H1 (cell line): ENCODE measurements at regions not wholly inside any gene's neighbourhood (a gene's known extent, or its start where the extent isn't known, plus 50 kb on each side); places are given as distances from the start of the nearest gene placed in this dataset.

Experiments used
- CTCF ChIA-PET: fragments of 300-600 bp; sonication (Branson Sonifier 250); formaldehyde crosslinking; loops from one replicate; lab custom pipeline; 2021; ENCODE audit not compliant: partially characterized antibody; lab: Charles Lee
- POLR2A ChIA-PET: fragments of 300-600 bp; sonication (Branson Sonifier 250); formaldehyde crosslinking; loops from one replicate; lab custom pipeline; 2021; ENCODE audit warnings: inconsistent platforms; ENCODE audit not compliant: partially characterized antibody; lab: Charles Lee
- DNase-seq, 2 experiments: peaks; one replicate each; pipeline versions ENCODE4 v3.0.0 to v3.0.0-alpha.2; 2010 to 2022; ENCODE audit warnings: low spot score in 2 of 2, low read depth in 1 of 2, mixed read lengths in 1 of 2
- FAIRE-seq: peaks from 2 replicates; lab custom pipeline; 2011; peaks lifted over from hg19 to GRCh38; lab: Jason Lieb, UNC
- H2AFZ ChIP-seq: 2 replicates; pipeline ENCODE4 v1.8.1; 2012; ENCODE audit warnings: low read length, inconsistent platforms
- H2AK5ac ChIP-seq: 2 replicates; pipeline ENCODE4 v1.6.1; 2013; ENCODE audit warnings: low read depth, low read length
- H2BK120ac ChIP-seq: replicated peaks from 2 replicates; pipeline ENCODE3; 2013; ENCODE audit warnings: low read depth, low read length, inconsistent platforms
- H2BK12ac ChIP-seq: 2 replicates; pipeline ENCODE4 v1.6.1; 2013; ENCODE audit warnings: low read depth, low read length
- H2BK15ac ChIP-seq: 2 replicates; pipeline ENCODE4 v1.6.1; 2013; ENCODE audit warnings: low read length
- H2BK20ac ChIP-seq: 2 replicates; pipeline ENCODE4 v1.6.1; 2013; ENCODE audit warnings: low read length
- H2BK5ac ChIP-seq: 2 replicates; pipeline ENCODE4 v1.6.1; 2013; ENCODE audit warnings: low read depth, low read length
- H3K14ac ChIP-seq: 2 replicates; pipeline ENCODE4 v1.6.1; 2013; ENCODE audit warnings: inconsistent platforms; ENCODE audit not compliant: insufficient read length
- H3K18ac ChIP-seq: 2 replicates; pipeline ENCODE4 v1.6.1; 2013; ENCODE audit warnings: low read length; ENCODE audit errors: extremely low read depth
- H3K23ac ChIP-seq: 2 replicates; pipeline ENCODE4 v1.6.1; 2013; ENCODE audit warnings: inconsistent platforms; ENCODE audit not compliant: insufficient read length
- H3K23me2 ChIP-seq: 2 replicates; pipeline ENCODE4 v1.6.1; 2013; ENCODE audit warnings: low read depth, low read length
- H3K27ac ChIP-seq: 2 replicates; pipeline ENCODE4 v1.6.1; 2011; ENCODE audit warnings: low read depth, low read length, inconsistent platforms
- H3K27me3 ChIP-seq, 4 experiments: replicated peaks in 1 of 4; 1 replicate in 1 of 4; 2 replicates in 3 of 4; pipeline versions ENCODE4 v1.6.1 to v1.8.1; 2011 to 2013; ENCODE audit warnings: low read length in 3 of 4, mild to moderate bottlenecking in 3 of 4, inconsistent platforms in 2 of 4, mixed read lengths in 2 of 4, moderate library complexity in 1 of 4; ENCODE audit not compliant: control insufficient read depth in 3 of 4, insufficient read depth in 3 of 4; ENCODE audit errors: extremely low read depth in 1 of 4
- H3K36me3 ChIP-seq, 4 experiments: 2 replicates each; pipeline versions ENCODE4 v1.6.1 to v1.8.1; 2011 to 2013; ENCODE audit warnings: mild to moderate bottlenecking in 4 of 4, low read length in 3 of 4, moderate library complexity in 2 of 4, control low read depth in 1 of 4, inconsistent platforms in 1 of 4; ENCODE audit not compliant: insufficient read depth in 4 of 4, control insufficient read depth in 2 of 4
- H3K4ac ChIP-seq: replicated peaks from 2 replicates; pipeline ENCODE3; 2013; ENCODE audit warnings: low read length, low read depth, mixed read lengths, inconsistent platforms; ENCODE audit not compliant: insufficient read length
- H3K4me1 ChIP-seq, 4 experiments: replicated peaks in 1 of 4; 1 replicate in 1 of 4; 2 replicates in 3 of 4; pipeline versions ENCODE4 v1.6.1 to v1.8.1; 2011 to 2013; ENCODE audit warnings: low read length in 3 of 4, inconsistent platforms in 2 of 4, mixed read lengths in 1 of 4; ENCODE audit not compliant: insufficient read depth in 4 of 4, control insufficient read depth in 3 of 4
- H3K4me2 ChIP-seq, 2 experiments: 2 replicates each; pipeline versions ENCODE4 v1.6.1 to v1.8.1; 2011 to 2013; ENCODE audit warnings: low read depth in 2 of 2, low read length in 2 of 2, control low read depth in 1 of 2, inconsistent platforms in 1 of 2, mild to moderate bottlenecking in 1 of 2; ENCODE audit not compliant: insufficient read depth in 1 of 2
- H3K4me3 ChIP-seq, 4 experiments: fragments of 200-600, 300-600 bp in 1 of 4; sonication (generic), shearing (Covaris generic), sonication (Bioruptor Twin) in 1 of 4; 2 replicates each; pipeline versions ENCODE4 v1.5.1 to v1.8.1; 2011 to 2016; ENCODE audit warnings: low read length in 4 of 4, low read depth in 3 of 4, control low read depth in 2 of 4, inconsistent platforms in 2 of 4, mild to moderate bottlenecking in 2 of 4, mixed read lengths in 1 of 4, moderate library complexity in 1 of 4; ENCODE audit not compliant: insufficient read depth in 2 of 4; ENCODE audit errors: extremely low read depth in 1 of 4
- H3K56ac ChIP-seq: replicated peaks from 2 replicates; pipeline ENCODE3; 2013; ENCODE audit warnings: low read depth, mild to moderate bottlenecking, mixed read lengths, low read length, inconsistent platforms; ENCODE audit not compliant: insufficient read length
- H3K79me1 ChIP-seq: 2 replicates; pipeline ENCODE4 v1.6.1; 2013; ENCODE audit warnings: low read depth, low read length, control low read depth
- H3K79me2 ChIP-seq, 2 experiments: 2 replicates each; pipeline versions ENCODE4 v1.6.1 to v1.8.1; 2012 to 2013; ENCODE audit warnings: low read length in 2 of 2, mild to moderate bottlenecking in 2 of 2, inconsistent platforms in 1 of 2; ENCODE audit not compliant: insufficient read depth in 2 of 2, control insufficient read depth in 1 of 2
- H3K9ac ChIP-seq, 4 experiments: replicated peaks in 1 of 4; 1 replicate in 1 of 4; 2 replicates in 3 of 4; pipeline versions ENCODE4 v1.6.1 to v1.8.1; 2011 to 2013; ENCODE audit warnings: low read depth in 3 of 4, low read length in 3 of 4, control low read depth in 2 of 4, mild to moderate bottlenecking in 2 of 4, moderate library complexity in 2 of 4, inconsistent platforms in 1 of 4; ENCODE audit errors: extremely low read depth in 1 of 4
- H3K9me3 ChIP-seq, 2 experiments: 2 replicates each; pipeline versions ENCODE4 v1.6.1 to v1.8.1; 2012 to 2013; ENCODE audit warnings: mild to moderate bottlenecking in 2 of 2, moderate library complexity in 2 of 2, control low read depth in 1 of 2, inconsistent platforms in 1 of 2, low read depth in 1 of 2, low read length in 1 of 2, mixed read lengths in 1 of 2; ENCODE audit not compliant: insufficient read depth in 2 of 2
- H4K20me1 ChIP-seq, 2 experiments: replicated peaks in 1 of 2; 2 replicates each; pipeline versions ENCODE3 to v1.8.1; 2011 to 2013; ENCODE audit warnings: inconsistent platforms in 2 of 2, low read length in 2 of 2, mild to moderate bottlenecking in 1 of 2; ENCODE audit not compliant: insufficient read depth in 2 of 2, control insufficient read depth in 1 of 2
- H4K5ac ChIP-seq: 2 replicates; pipeline ENCODE4 v1.6.1; 2013; ENCODE audit warnings: low read length, low read depth, mixed read lengths, inconsistent platforms; ENCODE audit not compliant: insufficient read length
- H4K8ac ChIP-seq: 2 replicates; pipeline ENCODE4 v1.8.0; 2013; ENCODE audit warnings: mild to moderate bottlenecking, moderate library complexity, low read length, inconsistent platforms; ENCODE audit not compliant: insufficient read depth; ENCODE audit errors: extremely low read depth
- H4K91ac ChIP-seq: replicated peaks from 2 replicates; pipeline ENCODE3; 2013; ENCODE audit warnings: low read length, mixed read lengths, inconsistent platforms; ENCODE audit not compliant: insufficient read length
- BACH1 ChIP-seq: IDR thresholded peaks from 2 replicates; pipeline ENCODE4 v1.6.1; 2012; ENCODE audit warnings: low read length, improper control_type of control experiment
- CBX5 ChIP-seq: fragments of 300-800, 300-1000 bp; sonication (generic); IDR thresholded peaks from 2 replicates; pipeline ENCODE4 v1.7.1; 2016; ENCODE audit warnings: antibody characterized with exemption, low read length, low read depth
- CHD2 ChIP-seq: IDR thresholded peaks from 2 replicates; pipeline ENCODE4 v1.6.1; 2012; ENCODE audit warnings: low read length, improper control_type of control experiment
- KDM5A ChIP-seq: fragments of 200-600 bp; IDR thresholded peaks from 2 replicates; pipeline ENCODE4 v1.7.1; 2012; ENCODE audit warnings: mild to moderate bottlenecking, low read length, inconsistent platforms, mixed read lengths
- RFX5 ChIP-seq: IDR thresholded peaks from 2 replicates; pipeline ENCODE4 v1.6.1; 2011; ENCODE audit warnings: low read depth, low read length, improper control_type of control experiment, borderline replicate concordance
- SUZ12 ChIP-seq: fragments of 200-600 bp; sonication (generic); IDR thresholded peaks from 2 replicates; pipeline ENCODE4 v1.6.1; 2012; ENCODE audit warnings: mild to moderate bottlenecking, inconsistent platforms, low read length, moderate library complexity, mixed read lengths
- TAF7 ChIP-seq: optimal IDR thresholded peaks from 2 replicates; pipeline ENCODE3; 2011; ENCODE audit warnings: low read depth, mild to moderate bottlenecking, inconsistent platforms, low read length, moderate library complexity, borderline replicate concordance
- WGBS, 2 experiments: shearing (Covaris generic) in 1 of 2; methylation state at CpG; one replicate each; pipeline versions ENCODE4 v1.1.6 to v1.1.7; 2013 to 2015; ENCODE audit warnings: low lambda C conversion rate in 2 of 2, mixed read lengths in 2 of 2, inconsistent platforms in 1 of 2, low coverage in 1 of 2, missing lambda C conversion rate in 1 of 2; ENCODE audit not compliant: insufficient replicate concordance in 2 of 2, insufficient coverage in 1 of 2, insufficient read length in 1 of 2; ENCODE audit errors: extremely low coverage in 1 of 2, missing lambda C conversion rate in 1 of 2; 5-methylcytosine and 5-hydroxymethylcytosine counted together
- TF ChIP-seq, protein P1 (sequence below): IDR thresholded peaks from 2 replicates; pipeline ENCODE4 v1.6.1; 2012; ENCODE audit warnings: low read length, inconsistent platforms

DNA sequence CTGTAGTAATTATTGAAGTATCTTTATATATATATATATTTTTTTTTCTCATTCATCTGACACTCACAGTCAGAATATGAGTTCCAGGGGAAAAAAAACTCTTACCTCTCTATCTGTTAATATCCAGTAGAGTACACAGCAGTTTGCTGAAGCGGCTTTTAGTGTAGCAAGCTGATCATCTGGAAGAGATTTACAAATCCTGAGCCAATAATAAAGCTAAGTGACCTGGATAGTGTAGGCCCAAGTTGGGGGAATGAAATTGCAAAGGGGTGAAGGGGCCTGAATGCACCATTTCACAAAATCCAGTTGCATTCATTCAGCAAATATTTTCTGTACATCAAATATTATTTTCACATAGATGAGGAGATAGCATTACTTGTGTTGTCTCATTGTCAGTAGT is 234.6 kb upstream of the FLRT2 start:
- H2BK15ac ChIP-seq, result no peak overlapping the region
- H3K4me1 ChIP-seq, result no peaks in the 10 kb centered on the region
- whole genome bisulfite sequencing, 2 experiments, result 77% methylated on average over 1 of the region's 1 CpG; no CpG with 5 or more reads in 1 of the 2 experiments
- H3K36me3 ChIP-seq, result no peaks in the 10 kb centered on the region
- H3K27ac ChIP-seq, result no peak overlapping the region
- H2BK120ac ChIP-seq, result no peak overlapping the region
- no peaks in the 10 kb centered on the region for H3K79me2 ChIP-seq
- H2BK20ac ChIP-seq, result no peak overlapping the region
- no peak overlapping the region for H3K4ac ChIP-seq
- H3K23ac ChIP-seq, result no peak overlapping the region
- H3K4me3 ChIP-seq, result no peak overlapping the region
- no peak overlapping the region for H3K4me2 ChIP-seq
- H3K27me3 ChIP-seq, result no peaks in the 10 kb centered on the region
- no peaks in the 10 kb centered on the region for H3K79me1 ChIP-seq
- no peak overlapping the region for H2BK12ac ChIP-seq
- H4K5ac ChIP-seq, result no peak overlapping the region
- H2AFZ ChIP-seq, result no peak overlapping the region
- no peak overlapping the region for H3K18ac ChIP-seq
- no peak overlapping the region for H3K14ac ChIP-seq
- H3K9ac ChIP-seq, result no peak overlapping the region
- POLR2A ChIA-PET, result no interaction called here
- no peaks in the 10 kb centered on the region for H4K20me1 ChIP-seq
- H2AK5ac ChIP-seq, result no peak overlapping the region
- peaks cover 2% of the 10 kb centered on the region; the same call in 1 of the 2 replicates for H3K23me2 ChIP-seq
- no peaks in the 10 kb centered on the region for H3K9me3 ChIP-seq
- H3K56ac ChIP-seq, result no peak overlapping the region
- CTCF ChIA-PET, result no interaction called here
- FAIRE-seq, result no peak
- no peak overlapping the region for H4K8ac ChIP-seq
- TF ChIP-seq TAF7 (no peak), SUZ12 (no peak), RFX5 (no peak), CBX5 (no peak), CHD2 (no peak), BACH1 (no peak), KDM5A (no peak)
- TF ChIP-seq, protein P1, sequence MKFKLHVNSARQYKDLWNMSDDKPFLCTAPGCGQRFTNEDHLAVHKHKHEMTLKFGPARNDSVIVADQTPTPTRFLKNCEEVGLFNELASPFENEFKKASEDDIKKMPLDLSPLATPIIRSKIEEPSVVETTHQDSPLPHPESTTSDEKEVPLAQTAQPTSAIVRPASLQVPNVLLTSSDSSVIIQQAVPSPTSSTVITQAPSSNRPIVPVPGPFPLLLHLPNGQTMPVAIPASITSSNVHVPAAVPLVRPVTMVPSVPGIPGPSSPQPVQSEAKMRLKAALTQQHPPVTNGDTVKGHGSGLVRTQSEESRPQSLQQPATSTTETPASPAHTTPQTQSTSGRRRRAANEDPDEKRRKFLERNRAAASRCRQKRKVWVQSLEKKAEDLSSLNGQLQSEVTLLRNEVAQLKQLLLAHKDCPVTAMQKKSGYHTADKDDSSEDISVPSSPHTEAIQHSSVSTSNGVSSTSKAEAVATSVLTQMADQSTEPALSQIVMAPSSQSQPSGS, result no peak
- no peak overlapping the region for H2BK5ac ChIP-seq
- no peak overlapping the region for H4K91ac ChIP-seq
- no peak for DNase-seq
